Kidney capillary endothelial cell (primary cell): ENCODE measurements at regions not wholly inside any gene's neighbourhood (a gene's known extent, or its start where the extent isn't known, plus 50 kb on each side); places are given as distances from the start of the nearest gene placed in this dataset.

ENCODE experiments used
- DNase-seq: peaks from one replicate; pipeline ENCODE4 v3.0.0-alpha.2; 2018; ENCODE audit warnings: low spot score

DNA sequence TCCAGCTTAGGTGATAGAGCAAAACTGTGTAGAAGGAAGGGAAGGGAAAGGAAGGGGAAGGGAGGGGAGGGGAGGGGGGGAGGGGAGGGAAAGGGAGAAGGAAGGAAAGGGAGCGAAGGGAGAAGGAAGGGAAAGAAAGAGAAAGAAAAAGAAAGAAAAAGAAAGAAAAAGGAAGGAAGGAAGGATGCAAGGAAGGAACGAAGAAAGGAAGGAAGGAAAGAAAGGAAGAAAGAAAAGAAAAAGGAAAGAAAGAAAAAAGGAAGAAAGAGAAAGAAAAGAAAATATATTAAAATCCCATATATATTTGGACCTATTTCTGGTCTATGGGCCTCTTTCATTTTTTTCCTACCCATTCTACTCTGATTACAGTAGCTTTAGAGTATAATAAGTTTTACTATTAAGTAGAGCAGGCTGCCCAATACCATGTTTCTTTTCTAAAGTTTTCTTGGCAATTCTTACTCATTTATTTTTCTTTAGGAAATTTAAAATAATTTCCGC is 229.1 kb downstream of the AUH start:
- no peak for DNase-seq

DNA sequence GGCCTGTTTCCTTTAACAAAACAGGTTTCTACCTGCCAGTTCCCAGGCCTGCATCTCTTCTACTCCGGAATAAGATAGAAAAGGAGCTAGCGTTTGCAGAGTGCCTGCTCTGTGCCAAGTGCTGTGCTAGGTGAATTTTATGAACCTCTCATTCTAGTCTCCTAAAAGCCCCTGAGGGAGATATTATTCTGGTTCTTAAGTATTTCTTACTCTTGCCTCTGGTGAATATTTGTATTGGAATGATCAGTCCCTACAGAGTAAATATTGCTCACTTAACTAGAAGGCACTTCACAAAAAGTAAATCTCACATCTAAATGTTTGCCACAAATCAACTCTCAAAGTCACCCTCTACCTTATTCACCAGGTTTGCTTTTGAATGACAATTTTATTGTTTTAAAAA is 227.1 kb downstream of the AUH start:
- DNase-seq = no peak

GRCh38 chr9:91137391-91137790 is 224.3 kb downstream of the AUH start:
- DNase-seq = no peak

DNA sequence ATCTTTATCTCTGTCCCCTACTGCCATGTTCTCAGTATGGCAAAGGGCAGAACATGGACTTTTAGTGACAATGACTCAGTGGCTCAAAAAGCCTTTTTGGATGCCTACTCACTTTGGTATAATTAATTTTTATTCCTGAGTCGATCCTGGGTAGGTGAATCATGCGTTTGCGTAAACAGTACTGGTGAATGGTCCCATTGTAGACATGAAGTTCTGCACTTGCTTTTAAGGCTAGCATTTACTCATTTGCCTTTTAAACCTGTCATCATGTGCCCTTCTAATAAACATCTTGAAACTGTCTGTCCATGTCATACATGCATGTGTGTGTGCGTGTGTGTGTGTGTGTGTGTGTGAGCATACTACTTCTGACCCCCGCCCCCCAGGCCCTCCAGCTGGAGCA is 223.0 kb downstream of the AUH start:
- no peak for DNase-seq

- no peak for DNase-seq
Measured at GRCh38 chr9:91141407-91141965, 220.2 kb downstream of the AUH start.

DNA sequence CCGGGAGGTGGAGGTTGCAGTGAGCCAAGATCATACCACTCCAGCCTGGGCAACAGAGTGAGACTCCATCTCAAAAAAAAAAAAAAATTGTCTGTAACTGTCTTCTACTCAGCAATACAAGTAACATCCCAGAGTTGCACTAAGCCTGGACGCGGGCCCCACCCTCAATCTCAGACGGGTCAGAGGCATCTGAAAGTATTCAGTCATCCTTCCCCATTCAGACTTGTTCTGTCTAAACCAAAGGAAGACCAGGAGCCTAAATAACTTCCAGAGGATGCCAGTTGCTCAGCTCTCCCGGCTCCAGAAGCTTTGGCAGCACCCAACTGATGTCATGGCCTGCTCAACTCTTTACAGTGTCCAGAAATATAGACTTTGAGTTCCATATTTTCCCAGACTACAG is 218.6 kb downstream of the AUH start:
- DNase-seq = no peak

DNA sequence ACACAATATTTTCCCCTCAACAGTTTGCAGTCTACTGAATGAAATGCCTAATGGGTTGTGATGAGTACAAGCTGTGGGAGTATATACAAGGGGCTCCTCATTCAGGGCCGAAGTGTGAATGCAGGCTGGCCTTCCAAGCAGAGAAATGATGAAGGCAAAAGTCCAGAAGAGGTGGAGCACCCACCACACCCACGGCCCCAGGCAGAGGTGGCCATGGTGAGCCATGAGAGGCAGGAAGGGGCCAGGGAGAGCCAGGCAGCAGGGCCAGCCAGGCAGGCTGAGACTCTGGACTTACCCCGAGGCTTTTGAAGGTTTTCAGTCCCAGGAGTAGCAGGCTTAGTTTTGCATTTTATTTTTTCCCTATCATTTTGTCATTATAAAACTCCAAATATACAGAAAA is 218.1 kb downstream of the AUH start:
- DNase-seq = no peak

GRCh38 chr9:91144769-91145168 is 216.9 kb downstream of the AUH start:
- no peak for DNase-seq

DNA sequence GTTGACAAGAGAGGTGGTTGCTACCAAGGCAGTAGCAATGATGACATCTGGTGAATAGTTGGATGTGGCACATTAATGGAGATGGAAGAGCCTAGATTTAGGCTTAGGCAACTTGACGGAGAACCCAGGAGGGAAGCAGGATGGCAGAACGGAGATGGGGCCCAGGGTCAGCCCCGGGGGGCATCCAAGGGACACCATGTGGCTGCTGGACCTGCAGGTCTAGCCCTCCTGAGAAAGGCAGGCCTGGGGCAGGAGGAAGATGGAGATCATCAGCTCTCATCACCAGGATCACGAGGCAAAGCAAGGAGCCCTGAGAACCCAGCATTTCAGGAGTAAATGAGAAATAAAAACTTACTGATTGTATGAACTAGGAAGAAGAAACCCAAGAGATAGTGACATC is 216.2 kb downstream of the AUH start:
- DNase-seq = no peak

DNA sequence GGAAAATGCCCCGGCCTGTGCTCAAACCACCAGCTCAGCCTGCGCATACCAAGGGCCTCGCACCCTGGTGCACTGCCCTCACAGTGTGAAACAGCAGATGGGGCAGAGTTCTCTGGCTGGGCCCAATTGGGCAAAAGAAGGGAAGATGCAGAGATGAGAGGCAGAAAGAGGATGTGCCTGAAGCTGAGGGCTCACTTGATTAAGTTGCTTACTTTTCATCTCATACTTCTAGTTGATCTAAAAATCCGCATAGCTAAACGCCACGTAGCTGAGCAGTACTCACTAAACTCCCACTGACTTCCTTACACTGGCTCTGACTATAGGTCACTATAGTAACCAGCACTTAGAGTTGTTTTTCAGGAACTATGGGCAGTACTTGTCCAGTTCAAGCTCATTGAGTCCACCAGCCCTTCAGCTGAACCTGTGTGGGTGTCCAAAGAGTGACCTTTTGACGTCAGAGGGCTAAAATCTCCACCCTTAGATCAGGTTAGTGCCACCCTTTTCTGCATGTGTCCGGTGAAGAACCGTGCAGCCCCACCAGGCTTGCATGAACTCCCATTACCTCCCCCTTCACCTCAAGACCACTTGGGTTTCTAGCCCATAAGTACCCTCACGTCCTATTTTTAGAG is 215.2 kb downstream of the AUH start:
- DNase-seq = no peak

- DNase-seq = no peak
Measured at GRCh38 chr9:91147079-91147708, 214.5 kb downstream of the AUH start.

DNA sequence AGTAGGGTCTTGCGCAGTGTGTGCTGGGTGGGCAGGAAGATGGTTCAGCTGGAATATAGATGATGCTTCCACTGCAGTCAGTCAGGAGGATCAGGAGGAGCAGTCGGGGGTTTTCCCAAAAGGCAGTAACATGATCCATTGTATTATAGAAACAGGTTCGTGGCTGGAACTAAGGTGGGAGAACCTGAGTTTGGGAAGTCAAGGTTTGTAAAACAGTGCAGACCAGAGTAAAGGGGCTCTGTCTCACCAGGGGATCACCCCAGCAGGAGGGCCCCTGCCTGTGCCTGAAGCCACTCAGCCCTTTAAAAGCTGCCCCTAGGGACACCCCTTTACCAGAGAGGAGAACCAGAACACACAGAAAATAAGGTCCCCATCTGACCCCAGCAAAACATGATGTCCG is 213.4 kb downstream of the AUH start:
- no peak for DNase-seq

- DNase-seq = no peak
Measured at GRCh38 chr9:91150273-91150997, 211.3 kb downstream of the AUH start.

GRCh38 chr9:91150998-91151717 is 210.6 kb downstream of the AUH start:
- DNase-seq = no peak

GRCh38 chr9:91151718-91152095 is 210.0 kb downstream of the AUH start:
- DNase-seq = no peak

DNA sequence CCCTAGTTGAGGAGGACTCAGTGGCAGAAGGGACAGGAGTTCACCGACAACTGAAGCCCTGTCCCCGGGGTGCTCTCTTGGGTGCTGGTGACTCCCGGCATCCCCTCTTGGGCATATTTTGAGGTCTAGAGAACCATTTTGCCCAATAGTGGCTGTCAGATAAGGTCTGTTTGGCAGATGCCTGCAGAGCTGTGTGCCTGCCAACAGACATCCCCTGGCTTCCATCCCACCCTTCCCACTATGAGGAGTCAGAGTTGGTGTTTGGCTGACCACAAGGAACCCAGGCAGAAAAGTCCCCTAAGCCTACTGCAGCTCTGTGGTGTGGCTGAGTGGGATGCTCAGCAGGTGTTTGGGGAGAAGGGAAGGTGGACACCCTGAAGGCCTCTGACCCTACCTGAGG is 207.0 kb downstream of the AUH start:
- no peak for DNase-seq

GRCh38 chr9:91155181-91155580 is 206.5 kb downstream of the AUH start:
- DNase-seq = no peak

GRCh38 chr9:91155746-91156376 is 205.9 kb downstream of the AUH start:
- DNase-seq = no peak

DNA sequence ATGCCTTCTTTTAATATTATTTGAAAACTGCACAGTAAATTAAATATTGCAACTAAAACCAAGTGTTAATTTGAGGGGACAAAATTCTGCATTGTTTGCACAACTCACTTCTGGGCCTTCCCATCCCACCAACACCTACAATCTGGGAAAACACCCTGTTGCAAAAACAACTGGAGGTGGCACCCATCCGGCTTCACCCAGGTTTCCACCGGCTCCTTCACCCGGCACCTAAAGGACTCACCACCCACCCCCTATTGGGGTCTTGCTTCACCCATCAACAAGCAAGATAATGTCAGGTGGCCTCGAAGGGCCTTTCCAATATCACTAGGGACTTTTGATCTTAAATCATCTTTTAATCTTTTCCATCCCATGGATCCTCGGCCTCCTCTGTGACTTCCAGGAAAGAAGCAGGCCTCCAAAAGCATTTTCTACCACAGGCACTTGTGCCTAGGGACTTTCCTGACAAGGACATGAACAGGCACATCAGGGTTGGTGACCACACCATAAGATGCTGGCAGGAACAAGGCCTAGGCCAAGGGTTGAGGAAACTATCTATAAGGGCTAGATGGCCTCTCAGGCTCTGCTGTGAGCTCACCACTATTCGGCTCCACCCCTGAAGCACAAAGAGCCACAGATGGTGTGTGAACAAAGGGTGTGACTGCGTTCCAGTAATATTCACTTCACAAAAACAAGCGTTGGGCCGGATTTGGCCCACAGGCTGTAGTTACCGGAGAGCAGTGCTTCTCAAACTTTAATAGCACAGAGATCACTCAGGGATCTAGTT is 205.1 kb downstream of the AUH start:
- DNase-seq = no peak

DNA sequence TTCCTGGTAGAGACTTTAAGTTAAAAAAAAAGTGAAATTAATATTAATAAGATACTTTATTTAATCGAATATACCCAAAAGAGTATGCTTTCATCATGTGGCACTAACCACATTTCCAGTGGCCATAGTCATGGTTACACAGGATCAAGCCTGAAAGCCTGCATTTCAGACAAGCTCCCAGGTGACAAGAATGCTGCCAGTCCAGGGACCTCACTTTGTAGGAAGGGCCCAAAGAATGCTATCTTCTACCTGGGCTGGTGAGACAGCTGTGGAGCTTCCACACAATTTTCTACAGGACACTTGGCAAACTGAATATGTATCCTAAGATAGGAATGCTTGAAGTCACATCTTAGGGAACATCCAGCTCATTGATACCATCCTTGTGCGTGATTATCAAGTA is 203.8 kb downstream of the AUH start:
- DNase-seq = no peak

DNA sequence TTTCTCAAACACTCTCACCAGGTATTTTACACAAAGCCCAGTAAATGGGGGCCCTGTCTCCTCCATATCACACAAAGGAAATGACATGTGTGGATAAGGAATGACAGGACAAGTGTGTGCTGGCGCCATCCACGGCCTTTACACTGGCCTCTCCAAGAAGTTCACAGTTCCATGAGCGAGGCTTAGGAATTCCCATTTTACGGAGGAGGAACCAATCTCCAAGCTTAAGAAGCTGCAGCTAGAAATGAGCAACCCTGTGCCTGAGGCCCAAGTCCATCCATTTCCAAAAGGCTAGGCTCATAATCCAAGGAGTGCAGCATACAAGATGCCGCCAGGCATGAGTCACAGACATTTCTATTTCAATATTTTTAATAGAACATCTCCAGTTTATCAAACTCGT is 203.4 kb downstream of the AUH start:
- DNase-seq = no peak
